T-helper 1 cell treated with Interleukin-12 subunit alpha and Interleukin-12 subunit beta and Interleukin-4 antibody, amounts not matched to agents 30 ng/mL and 1 ng/mL, for 36 hours (primary cell): ENCODE measurements at regions not wholly inside any gene's neighbourhood (a gene's known extent, or its start where the extent isn't known, plus 50 kb on each side); places are given as distances from the start of the nearest gene placed in this dataset.
"Not testable (repeated sequence)": the region's sequence is repeated elsewhere in the genome, so short reads cannot be mapped to it uniquely, and the experiment has no call there.

Source experiments
- intact Hi-C: fragments of 100-400 bp; cut with micrococcal nuclease; formaldehyde crosslinking; loops from one replicate; pipeline ENCODE4 v1.15.1; 2024

DNA sequence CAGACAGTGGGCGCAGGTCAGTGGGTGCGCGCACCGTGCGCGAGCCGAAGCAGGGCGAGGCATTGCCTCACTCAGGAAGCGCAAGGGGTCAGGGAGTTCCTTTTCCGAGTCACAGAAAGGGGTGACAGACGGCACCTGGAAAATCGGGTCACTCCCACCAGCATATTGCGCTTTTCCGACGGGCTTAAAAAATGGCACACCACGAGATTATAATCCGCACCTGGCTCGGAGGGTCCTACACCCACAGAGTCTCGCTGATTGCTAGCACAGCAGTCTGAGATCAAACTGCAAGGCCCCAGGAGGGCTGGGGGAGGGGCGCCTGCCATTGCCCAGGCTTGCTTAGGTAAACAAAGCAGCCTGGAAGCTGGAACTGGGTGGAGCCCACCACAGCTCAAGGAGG lies 372.2 kb downstream of the NKX6-1 start:
- intact Hi-C loops = not testable (repeated sequence)

DNA sequence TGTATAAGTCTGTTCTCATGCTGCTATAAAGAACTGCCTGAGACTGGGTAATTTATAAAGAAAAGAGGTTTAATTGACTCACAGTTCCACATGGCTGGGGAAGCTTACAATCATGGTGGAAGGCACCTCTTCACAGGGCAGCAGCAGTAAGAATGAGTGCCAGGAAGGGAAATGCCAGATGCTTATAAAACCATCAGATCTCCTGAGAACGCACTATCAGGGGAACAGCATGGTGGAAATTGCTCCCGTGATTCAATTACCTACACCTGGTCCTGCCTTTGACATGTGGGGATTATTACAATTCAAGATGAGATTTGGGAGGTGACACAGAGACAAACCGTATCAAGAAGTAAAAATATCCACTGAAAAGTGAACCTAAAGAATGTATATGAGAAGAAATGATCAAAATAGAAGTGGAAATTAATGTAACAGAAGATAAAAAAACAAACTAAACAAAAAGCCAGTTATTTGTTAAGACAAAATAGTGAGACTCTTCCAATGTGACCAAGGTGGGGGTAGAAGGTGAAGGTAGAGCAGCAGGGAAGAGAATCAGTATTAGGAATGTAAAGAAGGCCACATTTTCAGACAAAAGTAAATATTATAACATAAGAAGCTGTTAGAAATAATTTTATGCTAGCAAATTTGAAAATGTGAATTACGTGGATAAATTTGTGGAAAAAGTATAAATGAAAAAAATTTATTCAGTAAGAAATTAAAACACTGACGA lies 372.9 kb downstream of the NKX6-1 start:
- intact Hi-C loops = no loop called here

DNA sequence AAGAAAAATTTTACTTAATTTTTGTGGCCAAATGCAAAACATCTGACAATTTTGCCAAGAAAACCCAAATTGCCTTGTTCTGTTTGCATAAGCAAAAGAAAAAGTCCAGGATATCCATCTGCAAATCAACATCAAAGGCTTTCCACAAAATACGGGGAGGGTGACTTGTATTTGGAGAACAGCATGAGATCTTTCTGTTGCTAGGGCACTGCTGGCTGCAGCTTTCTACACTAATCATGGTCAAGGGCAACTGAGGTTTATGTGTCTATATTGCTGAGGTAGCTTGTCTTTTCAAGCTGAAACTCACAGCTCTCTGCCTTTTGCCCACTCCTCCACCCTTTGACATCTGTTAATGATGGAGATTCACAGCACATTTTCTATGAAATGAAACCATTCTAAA lies 389.1 kb downstream of the NKX6-1 start:
- intact Hi-C loops = no loop called here

DNA sequence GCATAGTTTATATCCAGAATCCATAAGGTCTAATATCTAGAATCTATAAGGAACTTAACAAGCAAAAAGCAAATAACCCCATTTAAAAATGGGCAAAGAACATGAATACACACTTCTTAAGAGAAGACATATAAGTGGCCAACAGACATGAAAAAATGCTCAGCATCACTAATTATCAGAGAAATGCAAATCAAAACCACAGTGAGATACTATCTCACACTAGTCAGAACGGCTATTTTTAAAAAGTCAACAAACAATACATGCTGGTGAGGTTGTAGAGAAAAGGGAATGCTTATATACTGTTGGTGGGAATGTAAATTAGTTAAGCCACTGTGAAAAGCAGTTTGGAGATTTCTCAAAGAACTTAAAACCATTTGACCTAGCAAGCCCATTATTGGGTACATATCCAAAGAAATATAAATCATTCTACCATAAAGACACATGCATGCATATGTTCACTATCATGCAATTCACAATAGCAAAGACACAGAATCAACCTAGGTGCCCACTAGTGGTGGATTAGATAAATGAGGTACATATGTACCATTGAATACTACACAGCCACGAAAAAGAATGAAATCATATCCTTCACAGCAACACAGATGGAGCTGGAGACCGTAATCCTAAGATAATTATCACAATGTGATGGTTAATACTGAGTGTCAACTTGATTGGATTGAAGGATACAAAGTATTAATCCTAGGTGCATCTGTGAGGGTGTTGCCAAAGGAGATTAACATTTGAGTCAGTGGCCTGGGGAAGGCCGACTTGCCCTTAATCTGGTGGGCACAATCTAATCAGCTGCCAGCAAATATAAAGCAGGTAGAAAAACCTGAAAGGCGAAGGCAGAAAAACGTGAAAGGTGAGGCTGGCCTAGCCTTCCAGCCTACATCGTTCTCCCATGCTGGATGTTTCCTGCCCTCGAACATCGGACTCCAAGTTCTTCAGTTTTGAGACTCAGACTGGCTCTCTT lies 397.2 kb downstream of the NKX6-1 start:
- intact Hi-C loops = not testable (repeated sequence)

DNA sequence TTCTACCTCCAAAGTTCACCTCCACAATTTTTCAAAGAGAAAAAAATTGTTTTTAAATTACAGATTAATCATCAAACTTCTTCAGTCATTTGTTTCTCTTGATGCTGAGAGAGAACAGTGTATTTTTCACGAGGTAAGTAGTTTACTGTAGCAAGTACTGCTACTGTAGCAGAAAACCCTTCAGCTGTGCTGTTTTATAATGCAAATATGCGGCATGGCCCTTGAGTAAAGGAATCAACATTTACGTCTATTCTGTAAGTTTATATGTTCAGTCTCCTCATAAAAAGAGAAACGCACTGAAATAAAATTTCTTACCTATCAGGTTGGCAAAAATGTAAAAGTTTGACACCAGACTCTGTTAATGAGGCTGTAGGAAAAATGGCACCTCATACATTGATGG lies 399.0 kb downstream of the NKX6-1 start:
- intact Hi-C loops = no loop called here

DNA sequence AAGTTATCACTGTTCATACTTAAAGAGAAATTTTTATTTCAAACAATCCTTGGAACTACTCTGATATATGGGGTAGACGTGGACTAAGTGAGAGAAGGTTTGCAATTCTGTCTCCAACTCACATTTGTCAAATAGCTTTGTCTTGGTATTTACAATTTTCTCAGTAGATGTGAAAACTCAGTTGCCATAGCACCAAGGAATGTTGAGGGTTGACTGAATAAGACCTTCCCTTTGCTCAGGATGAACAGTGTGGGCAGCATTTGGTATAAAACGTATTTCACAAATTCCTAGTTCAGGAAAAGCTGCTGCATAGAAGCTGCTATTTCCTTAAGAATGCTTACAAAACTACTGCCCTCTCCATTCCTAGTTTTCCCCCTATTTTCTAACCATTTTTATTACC lies 399.5 kb downstream of the NKX6-1 start:
- intact Hi-C loops = no loop called here

DNA sequence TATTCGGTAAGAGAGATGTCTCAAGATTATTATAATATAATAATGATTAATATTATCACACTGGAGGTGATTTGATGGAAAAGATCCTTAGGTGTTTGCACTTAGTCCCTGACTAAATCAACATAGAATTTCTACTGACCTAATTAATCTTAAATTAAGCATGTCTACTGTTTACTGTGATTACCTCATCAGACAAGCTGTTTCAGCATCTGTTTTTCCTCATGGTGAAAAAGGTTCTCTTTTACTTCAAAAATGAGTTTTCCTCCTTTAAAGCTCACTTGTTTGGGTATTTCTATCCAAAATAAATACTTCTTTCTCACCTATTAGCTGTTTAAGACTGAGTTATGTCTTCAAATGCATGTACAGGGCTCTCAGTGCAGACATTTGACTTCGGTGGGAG lies 407.8 kb downstream of the NKX6-1 start:
- intact Hi-C loops = no loop called here

DNA sequence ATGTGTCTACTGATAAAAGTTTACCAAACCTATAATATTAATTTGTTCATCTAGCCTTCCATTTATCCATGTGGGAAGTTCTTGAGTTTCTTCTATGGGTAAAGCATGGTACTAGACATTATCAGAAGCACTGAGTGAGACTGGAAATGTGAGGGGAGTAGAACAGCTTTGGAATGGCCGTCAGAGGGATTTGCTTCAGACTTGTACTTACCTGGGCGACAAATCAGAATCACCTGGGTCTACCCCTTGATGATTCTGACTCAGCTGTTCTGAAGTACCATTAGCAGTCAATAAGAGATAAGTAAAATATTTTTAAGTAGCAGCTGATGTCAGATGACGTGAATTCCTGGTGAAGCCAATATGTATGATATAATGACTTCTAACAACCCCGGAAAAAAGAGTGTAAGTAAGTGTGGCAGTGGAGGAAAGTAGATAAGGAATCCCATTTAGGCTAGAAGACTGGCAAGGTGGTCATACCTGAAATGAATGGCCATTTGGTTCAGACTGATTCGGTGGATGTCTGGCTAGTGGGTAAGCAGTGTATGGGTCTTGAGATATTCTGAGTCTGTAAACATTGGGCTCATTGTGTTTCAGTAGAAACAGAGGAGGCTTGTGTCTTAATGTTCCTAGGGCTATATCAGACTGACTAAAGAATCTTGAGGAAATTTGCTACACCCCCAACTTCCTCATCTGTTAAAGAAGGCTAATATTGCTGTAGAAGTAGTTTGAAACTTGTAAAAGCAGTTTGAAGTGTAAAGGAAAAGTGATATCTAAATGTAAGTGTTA lies 409.2 kb downstream of the NKX6-1 start:
- intact Hi-C loops = no loop called here

DNA sequence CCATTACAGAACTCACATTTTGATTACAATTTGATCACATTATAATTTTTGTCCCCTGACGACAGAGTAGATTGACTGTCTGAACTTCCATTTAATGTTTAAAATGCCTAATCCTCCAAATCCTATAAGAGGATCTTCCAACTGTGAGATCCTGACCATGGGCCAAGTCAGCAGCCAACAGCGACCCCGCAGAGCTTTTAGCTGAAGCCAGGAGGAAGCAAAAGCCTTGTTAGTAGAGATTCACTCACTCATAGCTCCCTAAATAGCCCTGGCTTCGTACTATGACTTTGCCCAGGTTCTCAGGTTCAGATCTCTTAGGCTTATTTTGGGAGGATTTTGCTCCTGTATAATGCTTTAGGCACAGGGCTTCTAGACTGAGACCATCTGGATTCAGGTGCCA lies 413.1 kb downstream of the NKX6-1 start:
- intact Hi-C loops = no loop called here

DNA sequence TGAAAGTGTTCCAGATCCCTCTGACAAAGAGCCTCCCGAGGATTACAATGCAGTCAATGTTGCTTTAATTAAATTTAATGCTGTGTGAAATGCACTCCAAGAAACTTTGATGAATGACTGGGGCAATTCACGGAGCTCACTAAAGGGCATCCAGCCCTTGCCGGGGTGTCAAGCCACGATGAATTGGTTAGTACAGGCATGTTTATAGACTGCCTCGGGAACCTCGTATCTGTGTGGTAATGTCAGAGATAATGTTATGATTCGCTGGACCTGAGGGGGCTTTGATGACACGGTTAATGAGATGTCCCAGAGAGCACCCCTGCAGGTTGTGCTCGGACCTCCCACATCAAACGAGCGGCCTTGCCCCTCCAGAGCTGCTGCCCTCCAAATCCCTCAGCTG lies 428.8 kb downstream of the NKX6-1 start:
- intact Hi-C loops = no loop called here

DNA sequence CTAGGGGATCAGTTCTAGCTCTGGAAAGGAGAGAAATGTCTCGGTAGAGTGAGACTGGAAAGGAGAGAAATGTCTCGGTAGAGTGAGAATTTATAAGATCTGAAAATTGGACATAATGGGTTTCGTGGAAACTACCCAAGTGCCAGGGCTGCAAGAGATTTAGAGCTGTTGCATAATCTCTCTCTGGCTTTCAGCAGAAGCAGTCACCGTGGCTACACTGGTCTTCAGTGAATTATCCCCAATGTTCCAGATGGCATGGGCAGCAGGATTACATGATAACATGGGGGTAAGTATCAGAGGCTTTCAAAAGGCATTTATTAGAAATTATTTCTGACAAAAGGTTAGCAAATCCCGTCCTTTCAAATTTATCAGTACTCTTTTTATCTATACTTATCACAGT lies 435.5 kb downstream of the NKX6-1 start:
- intact Hi-C loops = no loop called here

DNA sequence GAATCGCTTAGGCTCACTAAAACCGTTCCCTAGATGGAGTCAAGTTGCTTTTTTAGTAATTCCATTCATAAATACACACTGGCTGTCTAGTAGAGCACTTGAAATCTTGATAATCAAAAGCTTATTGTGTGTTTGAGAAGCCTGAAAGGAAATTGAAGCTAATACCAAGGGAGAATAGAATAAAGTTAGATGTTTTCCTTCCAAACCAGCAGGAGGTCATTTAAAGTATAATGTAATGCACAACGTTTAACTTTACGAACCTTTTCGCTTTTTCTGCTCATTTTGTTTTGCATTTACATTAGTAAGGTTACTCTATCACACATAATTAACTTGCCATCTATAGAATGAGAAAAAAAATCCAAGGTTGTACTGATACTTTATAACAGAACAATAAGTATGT lies 440.9 kb downstream of the NKX6-1 start:
- intact Hi-C loops = no loop called here

DNA sequence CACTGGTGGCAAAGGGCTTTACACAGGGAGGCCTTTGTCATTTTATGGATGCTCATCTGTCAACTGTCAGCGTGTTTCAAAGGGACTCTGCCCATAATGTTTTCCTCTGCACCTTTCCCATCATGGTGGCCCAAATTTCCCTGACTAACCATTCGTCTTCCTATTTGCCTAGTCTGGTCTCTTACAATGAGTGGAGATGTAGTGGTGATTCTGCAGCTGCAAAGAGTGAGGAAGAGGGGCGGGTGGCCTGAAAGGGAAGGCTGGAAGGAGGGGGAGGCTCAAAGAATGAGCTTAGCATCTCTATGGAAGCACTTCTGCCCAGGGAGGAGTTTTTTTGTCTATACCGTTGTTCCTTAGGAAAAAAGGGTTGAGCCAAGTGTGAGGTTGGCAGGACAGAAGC lies 447.5 kb downstream of the NKX6-1 start:
- intact Hi-C loops = no loop called here

DNA sequence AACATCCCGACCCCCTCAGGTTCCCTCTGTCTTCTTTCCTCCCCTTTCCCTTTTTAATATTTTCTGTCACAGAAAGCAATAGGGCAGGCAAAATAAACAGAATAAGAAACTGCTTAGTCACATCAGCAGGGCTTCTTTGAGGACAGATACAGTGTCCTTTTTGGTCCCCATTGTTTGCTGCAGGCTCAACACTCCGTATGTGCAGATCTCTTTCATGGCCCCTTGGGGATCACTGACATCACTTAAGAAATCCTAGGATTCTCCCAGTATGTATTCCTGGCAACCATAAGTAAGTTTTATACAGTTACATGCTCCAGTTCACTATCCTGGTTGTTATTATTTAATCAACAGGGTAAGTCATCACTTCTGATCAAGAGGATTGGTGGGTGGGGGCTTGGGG lies 448.0 kb downstream of the NKX6-1 start:
- intact Hi-C loops = no loop called here

DNA sequence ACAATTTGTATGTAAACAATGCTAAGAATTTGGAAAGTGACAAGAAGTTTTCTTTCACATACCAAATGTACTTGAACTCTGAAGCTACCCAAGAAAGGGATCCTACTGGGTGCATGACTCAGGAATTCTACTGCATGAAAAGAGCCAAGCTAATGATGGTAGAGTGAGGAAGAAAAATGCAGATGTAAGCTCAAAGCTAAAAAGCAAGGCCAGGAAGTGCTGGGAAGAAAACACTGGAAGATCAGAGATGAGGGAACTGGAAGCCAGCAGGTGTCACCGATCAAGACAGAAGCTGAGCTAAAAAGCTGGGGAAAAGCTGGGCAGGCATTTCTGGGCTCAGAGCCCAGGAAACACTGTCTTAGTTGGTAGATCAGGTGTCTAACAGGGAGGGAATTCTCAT lies 449.1 kb downstream of the NKX6-1 start:
- intact Hi-C loops = no loop called here

DNA sequence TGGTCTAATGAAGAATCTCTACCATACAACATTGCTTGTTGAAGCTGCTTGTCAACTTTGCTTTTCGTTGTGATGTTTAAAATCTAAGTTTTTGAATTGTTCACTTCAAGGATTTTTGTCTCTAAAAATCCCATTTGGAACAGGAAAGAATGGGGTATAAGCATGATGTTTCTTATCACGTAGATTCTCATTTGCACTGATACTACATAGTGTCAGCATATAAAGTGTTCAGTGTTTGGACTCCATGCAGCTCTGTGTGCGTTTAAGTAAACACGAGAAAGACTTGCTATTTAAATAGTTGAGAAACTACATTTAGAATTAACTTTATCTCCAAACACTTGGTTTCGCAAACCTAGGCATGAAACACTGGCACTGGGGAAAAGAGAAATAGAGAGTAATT lies 452.5 kb downstream of the NKX6-1 start:
- intact Hi-C loops = no loop called here

DNA sequence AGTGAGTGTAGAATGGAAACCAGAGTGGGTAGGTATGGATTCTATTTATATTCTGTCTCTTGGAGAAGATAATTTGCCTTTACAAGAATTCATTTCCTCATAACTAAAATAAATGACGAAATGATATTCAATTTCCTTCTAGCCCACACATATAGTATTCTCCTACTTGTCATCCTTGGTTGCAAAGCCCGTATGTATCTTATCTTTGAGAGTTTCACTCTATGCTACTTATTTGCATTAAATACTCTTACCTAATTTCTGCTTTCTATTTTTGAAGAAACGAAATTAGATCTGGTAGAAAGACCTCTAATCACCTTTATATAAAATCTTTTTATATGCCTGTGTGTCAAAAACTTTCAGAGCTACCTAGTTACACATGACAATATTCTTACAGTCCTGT lies 457.7 kb downstream of the NKX6-1 start:
- intact Hi-C loops = no loop called here

DNA sequence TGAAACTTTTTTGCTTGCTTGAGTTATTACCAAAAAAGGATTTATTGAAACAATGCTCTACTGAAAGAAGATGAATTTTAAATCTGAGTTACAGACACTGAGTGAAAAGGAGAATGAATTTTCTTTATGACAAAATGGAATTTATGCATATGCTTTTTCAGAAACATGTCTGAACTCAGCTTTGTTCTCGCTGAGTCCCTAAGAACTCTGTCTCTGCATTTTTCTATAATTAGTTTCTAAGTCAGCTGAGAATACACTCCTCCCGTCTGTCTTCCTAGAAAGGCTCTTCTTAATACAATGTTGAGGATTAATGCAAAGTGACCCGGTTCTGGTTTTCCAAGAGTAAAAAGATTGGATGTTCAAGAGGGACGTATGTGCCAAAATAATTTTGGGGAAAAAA lies 463.5 kb downstream of the NKX6-1 start:
- intact Hi-C loops = no loop called here

DNA sequence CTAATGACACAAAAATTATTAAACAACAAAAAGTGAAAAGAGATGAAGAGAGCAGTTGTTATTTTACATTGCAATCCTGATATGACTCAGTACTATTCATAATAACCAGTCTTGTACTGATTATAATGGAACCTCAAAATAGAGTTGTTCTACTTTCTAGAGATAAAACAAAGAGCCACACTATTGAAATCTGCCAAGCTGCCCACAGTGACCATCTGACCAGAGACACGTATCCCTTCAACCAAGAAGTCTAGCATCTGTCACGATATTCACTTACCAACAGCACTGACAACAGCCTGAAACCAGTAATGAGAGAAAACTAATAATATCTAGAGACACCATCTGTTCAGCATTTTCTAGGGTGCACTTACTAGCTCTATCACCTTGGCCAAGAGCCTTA lies 466.7 kb downstream of the NKX6-1 start:
- intact Hi-C loops = no loop called here

DNA sequence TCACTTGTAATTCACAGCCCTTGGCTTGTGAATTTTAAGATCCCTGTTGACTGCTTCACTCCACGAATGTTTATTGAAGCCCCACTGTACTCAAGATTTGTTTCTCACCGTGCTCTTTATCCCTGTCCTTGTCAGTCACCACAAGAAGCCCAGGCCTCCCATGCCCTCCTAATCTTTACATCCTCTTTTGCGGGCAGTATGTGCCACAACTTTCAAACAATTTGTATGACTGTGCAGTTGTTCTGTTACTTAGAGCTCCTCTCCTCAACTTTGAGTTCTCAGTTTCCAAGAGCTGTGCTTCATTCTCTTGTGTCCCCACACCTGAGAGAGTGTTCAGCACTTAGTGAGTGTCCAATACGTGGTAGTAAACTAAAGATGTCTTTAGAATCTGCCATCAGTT lies 467.7 kb downstream of the NKX6-1 start:
- intact Hi-C loops = no loop called here

DNA sequence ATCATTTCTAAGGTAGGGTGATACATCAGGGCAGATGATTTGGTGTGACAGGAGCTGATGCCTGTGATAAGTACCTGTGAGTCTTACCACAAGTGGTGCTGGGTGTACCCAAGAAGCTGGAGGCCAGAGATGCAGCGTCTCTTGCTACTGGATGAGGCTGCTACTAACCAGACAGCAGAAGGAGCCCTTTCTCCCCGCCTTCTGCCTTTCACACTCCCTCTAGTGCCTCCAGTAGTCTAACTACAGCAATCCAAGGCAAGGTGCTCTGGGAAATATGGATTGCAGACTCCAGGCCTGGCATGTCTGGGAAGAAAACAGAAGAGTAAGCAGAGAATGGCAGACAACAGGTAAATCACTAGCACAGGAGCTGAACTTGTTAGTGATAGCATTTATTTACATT lies 470.8 kb downstream of the NKX6-1 start:
- intact Hi-C loops = no loop called here

DNA sequence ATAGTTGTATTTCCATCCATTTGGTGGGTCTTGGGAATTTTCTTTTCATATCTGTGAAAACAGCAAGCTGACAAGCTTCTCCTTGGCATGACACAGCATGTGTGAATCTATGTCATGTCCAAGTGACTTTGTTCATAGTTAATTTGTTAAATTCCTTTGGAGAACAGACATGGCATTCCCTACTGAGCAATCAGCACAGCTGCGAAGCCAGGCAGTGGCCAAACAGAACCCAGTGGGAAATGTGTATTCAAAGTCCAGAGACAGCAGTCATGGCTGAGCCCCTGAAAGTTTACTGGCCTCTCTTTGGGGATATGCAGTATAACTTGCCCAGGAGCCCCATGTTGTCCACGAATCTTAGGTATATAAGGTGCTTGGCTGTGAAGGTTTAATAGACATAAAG lies 474.7 kb downstream of the NKX6-1 start:
- intact Hi-C loops = no loop called here
